AG04450 (cell line): ENCODE measurements at regions not wholly inside any gene's neighbourhood (a gene's known extent, or its start where the extent isn't known, plus 50 kb on each side); places are given as distances from the start of the nearest gene placed in this dataset.

Source experiments
- CTCF ChIA-PET: fragments of 300-600, 350-600 bp; formaldehyde crosslinking; extraction: SDS; loops from one replicate; lab custom pipeline; 2022; ENCODE audit warnings: antibody characterized with exemption, inconsistent platforms; lab: Charles Lee
- POLR2A ChIA-PET: fragments of 350-600 bp; formaldehyde crosslinking; extraction: SDS; loops from one replicate; lab custom pipeline; 2021; ENCODE audit warnings: antibody characterized with exemption, inconsistent platforms; lab: Yijun Ruan, JAX
- DNase-seq: peaks from one replicate; pipeline ENCODE4 v3.0.0-alpha.2; 2011; ENCODE audit warnings: low read depth, low spot score
- H3K27ac ChIP-seq: one replicate; pipeline ENCODE4 v1.5.1; 2012; ENCODE audit warnings: low read depth, low read length, control low read depth
- H3K27me3 ChIP-seq: one replicate; pipeline ENCODE4 v1.6.0; 2012; ENCODE audit warnings: low read length; ENCODE audit not compliant: control insufficient read depth, insufficient read depth
- H3K4me3 ChIP-seq: 2 replicates; pipeline ENCODE4 v1.5.1; 2011; ENCODE audit warnings: mild to moderate bottlenecking, low read depth, low read length, control low read depth
- H3K9me3 ChIP-seq: 2 replicates; pipeline ENCODE4 v1.5.1; 2012; ENCODE audit warnings: low read length; ENCODE audit not compliant: control insufficient read depth, insufficient read depth
- CTCF ChIP-seq: IDR thresholded peaks from 2 replicates; pipeline ENCODE4 v1.5.1; 2011; ENCODE audit warnings: low read depth, low read length, control low read depth, inconsistent platforms

- no peak for DNase-seq
- no peak for TF ChIP-seq CTCF
- no peak overlapping the region for H3K27ac ChIP-seq
- ChIA-PET POLR2A (no interaction called here), CTCF (no interaction called here)
- no peaks in the 10 kb centered on the region for H3K27me3 ChIP-seq
- no peaks in the 10 kb centered on the region for H3K9me3 ChIP-seq
- H3K4me3 ChIP-seq: no peak overlapping the region
Observed at GRCh38 chr3:148184798-148185197, 512.9 kb upstream of the AGTR1 start.

GRCh38 chr3:148186881-148187280 is 510.8 kb upstream of the AGTR1 start:
- POLR2A ChIA-PET: no interaction called here
- no peak for TF ChIP-seq CTCF
- H3K27ac ChIP-seq: no peak overlapping the region
- no peaks in the 10 kb centered on the region for H3K27me3 ChIP-seq
- CTCF ChIA-PET: no interaction called here
- no peak for DNase-seq
- no peak overlapping the region for H3K4me3 ChIP-seq
- H3K9me3 ChIP-seq: no peaks in the 10 kb centered on the region

- TF ChIP-seq CTCF: no peak
- Histone ChIP-seq H3K9me3 (no peaks in the 10 kb centered on the region), H3K4me3 (no peak overlapping the region), H3K27me3 (no peaks in the 10 kb centered on the region), H3K27ac (no peak overlapping the region)
- DNase-seq: no peak
- POLR2A ChIA-PET: no interaction called here
- CTCF ChIA-PET: no interaction called here
Observed at GRCh38 chr3:148187296-148187695, 510.4 kb upstream of the AGTR1 start.

- no peak for TF ChIP-seq CTCF
- CTCF ChIA-PET: no interaction called here
Observed at GRCh38 chr3:148190441-148190990, 507.2 kb upstream of the AGTR1 start.

DNA sequence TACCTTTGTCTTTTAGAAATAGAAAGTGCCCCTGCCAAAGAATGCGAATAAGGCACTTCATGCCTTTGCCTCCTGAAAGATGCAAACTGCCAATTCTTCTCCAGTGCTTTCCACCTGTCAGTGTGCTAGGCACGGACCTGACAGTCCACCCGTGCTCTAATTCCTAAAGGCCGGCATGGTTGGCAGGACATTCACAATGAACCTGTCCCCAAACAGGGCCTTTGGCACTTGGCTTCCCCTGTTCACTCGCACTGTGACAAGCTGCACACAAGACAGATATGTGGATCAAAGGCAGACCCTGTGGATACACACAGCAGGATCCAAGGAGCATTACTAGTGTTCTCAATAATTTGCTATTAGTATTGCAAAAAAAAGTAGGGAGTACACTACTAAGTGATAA is 505.7 kb upstream of the AGTR1 start:
- H3K27ac ChIP-seq: no peak overlapping the region
- TF ChIP-seq CTCF: no peak
- ChIA-PET POLR2A (no interaction called here), CTCF (interaction anchor here (0.6 kb wide), 1 partner anchor 37 kb away, joined by 4 read pairs; no protein-coding TSS in a partner anchor)
- no peaks in the 10 kb centered on the region for H3K9me3 ChIP-seq
- no peak overlapping the region for H3K4me3 ChIP-seq
- DNase-seq: no peak
- no peaks in the 10 kb centered on the region for H3K27me3 ChIP-seq

More at GRCh38 chr3:148190441-148190990, 507.2 kb upstream of the AGTR1 start:
- no peak overlapping the region for H3K4me3 ChIP-seq
- no peak for DNase-seq
- H3K9me3 ChIP-seq: no peaks in the 10 kb centered on the region
- H3K27me3 ChIP-seq: no peaks in the 10 kb centered on the region
- POLR2A ChIA-PET: no interaction called here
- no peak overlapping the region for H3K27ac ChIP-seq
